HG03097 (cell line): ENCODE measurements at regions not wholly inside any gene's neighbourhood (a gene's known extent, or its start where the extent isn't known, plus 50 kb on each side); places are given as distances from the start of the nearest gene placed in this dataset.
"Not testable (repeated sequence)": the region's sequence is repeated elsewhere in the genome, so short reads cannot be mapped to it uniquely, and the experiment has no call there.

Experiments used
- ATAC-seq: cut with Tn5 transposase; IDR thresholded peaks from one replicate; pipeline ENCODE4 v1.9.1; 2021; ENCODE audit not compliant: unreplicated experiment, low FRiP score

- ATAC-seq, result no peak
These were observed 102.5 kb downstream of the SPRY4 start for GRCh38 chr5:142222225-142222865.

GRCh38 chr5:142221091-142221860, 103.5 kb downstream of the SPRY4 start:
- ATAC-seq, result no peak

GRCh38 chr5:142219146-142219545, 105.7 kb downstream of the SPRY4 start:
- ATAC-seq, result no peak

GRCh38 chr5:142216931-142217330, 107.9 kb downstream of the SPRY4 start:
- ATAC-seq, result no peak

- no peak for ATAC-seq
These were observed 107.5 kb downstream of the NDFIP1 start for GRCh38 chr5:142215915-142216681.

GRCh38 chr5:142213077-142213476, 104.5 kb downstream of the NDFIP1 start:
- ATAC-seq, result no peak

GRCh38 chr5:142211918-142212317, 103.3 kb downstream of the NDFIP1 start:
- ATAC-seq, result no peak

- ATAC-seq, result no peak
These were observed 102.4 kb downstream of the NDFIP1 start for GRCh38 chr5:142210864-142211412.

- no peak for ATAC-seq
These were observed 101.4 kb downstream of the NDFIP1 start for GRCh38 chr5:142210011-142210410.

- no peak for ATAC-seq
These were observed 100.3 kb downstream of the NDFIP1 start for GRCh38 chr5:142208777-142209312.

- not testable (repeated sequence) for ATAC-seq
These were observed 99.7 kb downstream of the NDFIP1 start for GRCh38 chr5:142208244-142208643.

GRCh38 chr5:142206801-142207200, 98.2 kb downstream of the NDFIP1 start:
- ATAC-seq, result no peak

GRCh38 chr5:142204219-142204618, 95.6 kb downstream of the NDFIP1 start:
- no peak for ATAC-seq
